ENCODE measurements at regions not wholly inside any gene's neighbourhood (a gene's known extent, or its start where the extent isn't known, plus 50 kb on each side); places are given as distances from the start of the nearest gene placed in this dataset.

DNA sequence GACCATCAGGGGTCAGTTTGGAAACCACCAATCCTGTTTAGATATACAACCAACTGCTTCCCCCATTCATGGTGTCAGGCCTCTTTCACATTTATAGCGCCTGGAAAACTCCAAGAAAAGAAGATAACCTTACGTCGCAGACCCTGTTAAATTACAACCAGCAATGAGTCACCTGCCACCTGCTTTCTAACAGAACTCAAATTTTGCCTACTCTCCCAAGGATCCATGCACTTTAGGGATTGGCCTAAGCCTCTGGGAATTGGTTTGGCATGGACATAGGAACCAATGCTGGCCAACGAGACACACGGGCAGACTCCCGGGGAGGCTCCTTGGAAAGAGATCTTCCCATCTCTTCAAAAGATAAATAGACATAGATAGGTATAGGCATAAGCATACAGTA lies 87.0 kb downstream of the FEM1C start:
- Mint-ChIP-seq H3K36me3 (ENCODE audit: unreplicated experiment) (no peaks in the 10 kb centered on the region), H3K27me3 (ENCODE audit: unreplicated experiment) (no peaks in the 10 kb centered on the region), H3K4me3 (ENCODE audit: unreplicated experiment) (no peak overlapping the region), H3K27ac (ENCODE audit: unreplicated experiment) (no peak overlapping the region), H3K4me1 (ENCODE audit: low read depth, unreplicated experiment) (peaks cover 4% of the 10 kb centered on the region), H3K9me3 (ENCODE audit: unreplicated experiment) (no peaks in the 10 kb centered on the region)
- TF ChIP-seq, protein P1, sequence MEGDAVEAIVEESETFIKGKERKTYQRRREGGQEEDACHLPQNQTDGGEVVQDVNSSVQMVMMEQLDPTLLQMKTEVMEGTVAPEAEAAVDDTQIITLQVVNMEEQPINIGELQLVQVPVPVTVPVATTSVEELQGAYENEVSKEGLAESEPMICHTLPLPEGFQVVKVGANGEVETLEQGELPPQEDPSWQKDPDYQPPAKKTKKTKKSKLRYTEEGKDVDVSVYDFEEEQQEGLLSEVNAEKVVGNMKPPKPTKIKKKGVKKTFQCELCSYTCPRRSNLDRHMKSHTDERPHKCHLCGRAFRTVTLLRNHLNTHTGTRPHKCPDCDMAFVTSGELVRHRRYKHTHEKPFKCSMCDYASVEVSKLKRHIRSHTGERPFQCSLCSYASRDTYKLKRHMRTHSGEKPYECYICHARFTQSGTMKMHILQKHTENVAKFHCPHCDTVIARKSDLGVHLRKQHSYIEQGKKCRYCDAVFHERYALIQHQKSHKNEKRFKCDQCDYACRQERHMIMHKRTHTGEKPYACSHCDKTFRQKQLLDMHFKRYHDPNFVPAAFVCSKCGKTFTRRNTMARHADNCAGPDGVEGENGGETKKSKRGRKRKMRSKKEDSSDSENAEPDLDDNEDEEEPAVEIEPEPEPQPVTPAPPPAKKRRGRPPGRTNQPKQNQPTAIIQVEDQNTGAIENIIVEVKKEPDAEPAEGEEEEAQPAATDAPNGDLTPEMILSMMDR (IDR thresholded peaks at IDR 0.05; ENCODE audit: partially characterized antibody, unreplicated experiment), result no peak
- no peak for DNase-seq

DNA sequence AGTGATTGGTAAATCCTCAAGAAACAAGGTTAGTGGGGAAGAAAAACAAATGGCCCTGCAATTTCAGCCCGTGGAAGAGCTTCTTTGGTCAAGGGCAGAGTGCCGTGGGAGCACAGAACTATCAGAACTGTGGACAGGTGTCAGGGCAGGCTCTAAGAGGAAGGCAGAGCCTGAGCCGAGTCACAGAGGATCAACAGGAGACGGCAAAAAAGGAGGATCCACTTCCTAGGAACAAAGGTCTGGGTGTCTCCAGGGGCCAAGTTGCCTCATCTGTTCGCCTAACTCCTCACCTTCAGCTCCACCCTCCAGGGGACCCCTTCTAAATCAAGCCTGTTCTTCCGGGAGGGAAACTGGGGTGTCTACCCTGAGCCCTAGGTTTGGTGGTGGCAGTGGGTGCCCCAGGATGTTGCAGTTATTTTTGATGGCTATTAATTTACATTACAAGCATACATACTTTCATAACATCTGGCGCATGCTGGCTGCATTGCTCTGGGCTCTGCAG lies 88.0 kb downstream of the FEM1C start:
- Mint-ChIP-seq H3K27me3 (ENCODE audit: unreplicated experiment) (no peaks in the 10 kb centered on the region), H3K36me3 (ENCODE audit: unreplicated experiment) (no peaks in the 10 kb centered on the region), H3K4me3 (ENCODE audit: unreplicated experiment) (no peak overlapping the region), H3K4me1 (ENCODE audit: low read depth, unreplicated experiment) (peaks cover 4% of the 10 kb centered on the region), H3K9me3 (ENCODE audit: unreplicated experiment) (no peaks in the 10 kb centered on the region), H3K27ac (ENCODE audit: unreplicated experiment) (no peak overlapping the region)
- DNase-seq, result no peak
- TF ChIP-seq, protein P1 (IDR thresholded peaks at IDR 0.05; ENCODE audit: partially characterized antibody, unreplicated experiment), result no peak

DNA sequence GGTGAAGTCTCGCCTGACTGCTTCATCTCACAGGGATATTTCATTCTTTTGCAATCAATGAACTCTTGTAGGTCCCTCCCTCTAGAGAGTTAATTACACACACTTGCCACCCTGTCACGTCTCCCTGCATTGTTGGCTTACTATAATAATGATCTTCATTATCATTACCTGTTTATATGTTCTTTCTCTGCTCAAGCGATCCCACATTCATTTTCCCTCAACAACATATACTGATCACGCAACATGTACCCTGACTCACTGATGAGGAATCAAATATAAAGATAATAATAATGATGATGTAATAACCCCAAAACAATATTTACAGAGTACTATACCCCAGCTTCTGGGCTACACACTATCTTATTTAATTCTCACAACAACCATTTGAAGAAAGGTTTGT lies 88.5 kb downstream of the FEM1C start:
- H3K4me3 Mint-ChIP-seq (ENCODE audit: unreplicated experiment), result no peak overlapping the region
- no peaks in the 10 kb centered on the region for H3K9me3 Mint-ChIP-seq (ENCODE audit: unreplicated experiment)
- TF ChIP-seq, protein P1 (IDR thresholded peaks at IDR 0.05; ENCODE audit: partially characterized antibody, unreplicated experiment), result no peak
- peaks cover 4% of the 10 kb centered on the region for H3K4me1 Mint-ChIP-seq (ENCODE audit: low read depth, unreplicated experiment)
- no peak for DNase-seq
- no peak overlapping the region for H3K27ac Mint-ChIP-seq (ENCODE audit: unreplicated experiment)
- no peaks in the 10 kb centered on the region for H3K36me3 Mint-ChIP-seq (ENCODE audit: unreplicated experiment)
- H3K27me3 Mint-ChIP-seq (ENCODE audit: unreplicated experiment), result no peaks in the 10 kb centered on the region

DNA sequence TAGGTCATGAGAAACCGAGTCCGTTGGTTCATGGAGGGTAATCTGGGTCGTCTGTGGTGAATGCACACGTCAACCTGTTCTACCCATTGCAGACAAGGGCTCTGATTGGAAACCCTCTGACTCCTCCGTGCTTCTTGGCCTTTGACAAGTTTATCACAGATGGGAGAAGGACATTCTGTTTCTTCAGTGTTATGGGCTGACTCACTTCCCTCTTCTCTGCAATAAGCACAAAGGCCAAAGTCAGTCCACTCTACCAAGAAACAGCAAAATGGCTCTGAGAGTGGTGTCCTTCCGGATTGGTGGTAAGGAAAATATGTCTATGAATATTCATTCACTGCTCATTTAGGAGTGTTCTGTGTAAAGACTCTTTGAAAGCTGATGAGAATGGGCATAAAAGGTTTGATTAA lies 89.3 kb downstream of the FEM1C start:
- Mint-ChIP-seq H3K36me3 (ENCODE audit: unreplicated experiment) (no peaks in the 10 kb centered on the region), H3K27me3 (ENCODE audit: unreplicated experiment) (no peaks in the 10 kb centered on the region), H3K4me1 (ENCODE audit: low read depth, unreplicated experiment) (peaks cover 4% of the 10 kb centered on the region), H3K27ac (ENCODE audit: unreplicated experiment) (no peak overlapping the region), H3K9me3 (ENCODE audit: unreplicated experiment) (no peaks in the 10 kb centered on the region), H3K4me3 (ENCODE audit: unreplicated experiment) (no peak overlapping the region)
- TF ChIP-seq, protein P1 (IDR thresholded peaks at IDR 0.05; ENCODE audit: partially characterized antibody, unreplicated experiment), result no peak
- no peak for DNase-seq

DNA sequence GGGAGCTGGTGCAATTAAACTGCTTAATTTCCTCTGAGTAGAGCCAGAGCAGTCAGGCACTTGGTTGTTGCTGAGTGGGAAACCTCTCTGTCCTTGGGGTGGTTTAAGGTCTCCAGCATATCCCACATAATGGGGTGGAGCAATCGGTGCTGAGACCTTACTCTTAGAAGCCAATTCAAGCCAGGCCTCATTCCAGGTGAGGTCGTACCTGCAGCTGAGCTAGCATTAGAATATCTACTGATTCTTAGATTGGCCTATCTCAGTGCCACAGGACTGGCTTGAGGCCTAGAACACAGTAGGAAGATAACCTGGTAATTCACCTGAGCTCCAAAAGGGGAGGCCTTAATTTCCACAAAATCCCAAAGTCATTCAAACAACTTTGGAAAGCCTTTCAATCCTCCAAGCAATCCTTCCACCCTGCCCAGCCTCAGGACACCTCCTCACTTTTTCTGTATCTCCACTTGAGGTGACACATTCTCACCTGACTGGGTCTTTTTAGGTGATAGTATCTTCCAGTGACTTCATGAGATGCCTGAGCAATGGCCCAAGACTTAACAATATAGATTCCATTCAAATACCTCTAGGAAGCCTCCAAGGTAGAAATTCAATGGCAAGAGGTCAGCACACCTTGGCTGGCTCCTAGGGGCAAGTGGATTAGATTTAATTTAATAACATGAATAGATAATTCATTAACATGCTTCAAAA lies 91.0 kb downstream of the FEM1C start:
- Mint-ChIP-seq H3K36me3 (ENCODE audit: unreplicated experiment) (no peaks in the 10 kb centered on the region), H3K9me3 (ENCODE audit: unreplicated experiment) (no peaks in the 10 kb centered on the region), H3K4me1 (ENCODE audit: low read depth, unreplicated experiment) (peaks cover 4% of the 10 kb centered on the region), H3K27me3 (ENCODE audit: unreplicated experiment) (no peaks in the 10 kb centered on the region), H3K27ac (ENCODE audit: unreplicated experiment) (no peak overlapping the region), H3K4me3 (ENCODE audit: unreplicated experiment) (no peak overlapping the region)
- no peak for DNase-seq
- TF ChIP-seq, protein P1 (IDR thresholded peaks at IDR 0.05; ENCODE audit: partially characterized antibody, unreplicated experiment), result no peak

All from glutamatergic neuron (in vitro differentiated cells).